ENCODE measurements at regions not wholly inside any gene's neighbourhood (a gene's known extent, or its start where the extent isn't known, plus 50 kb on each side); places are given as distances from the start of the nearest gene placed in this dataset.
"Not testable (repeated sequence)": the region's sequence is repeated elsewhere in the genome, so short reads cannot be mapped to it uniquely, and the experiment has no call there.

DNA sequence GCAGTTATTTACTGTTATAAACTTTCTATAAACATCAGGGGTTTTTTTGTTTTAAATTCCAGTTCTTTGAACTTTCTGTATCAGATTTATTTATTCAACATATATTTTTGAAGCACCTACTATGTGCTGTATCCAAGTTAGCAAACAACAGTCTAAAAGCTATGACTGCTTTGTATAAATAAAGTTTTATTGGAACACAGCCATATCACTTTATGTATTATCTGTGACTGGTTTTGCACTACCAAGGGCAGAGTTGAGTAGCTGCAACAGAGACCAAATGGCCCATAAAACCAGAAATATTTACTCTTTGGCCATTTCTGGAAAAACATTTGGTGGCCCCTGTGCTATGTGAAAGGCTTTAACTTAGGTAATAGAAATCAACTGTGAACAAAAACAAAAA is 110.2 kb upstream of the ERCC4 start:
- DNase-seq (ENCODE audit: low read depth), result no peak

DNA sequence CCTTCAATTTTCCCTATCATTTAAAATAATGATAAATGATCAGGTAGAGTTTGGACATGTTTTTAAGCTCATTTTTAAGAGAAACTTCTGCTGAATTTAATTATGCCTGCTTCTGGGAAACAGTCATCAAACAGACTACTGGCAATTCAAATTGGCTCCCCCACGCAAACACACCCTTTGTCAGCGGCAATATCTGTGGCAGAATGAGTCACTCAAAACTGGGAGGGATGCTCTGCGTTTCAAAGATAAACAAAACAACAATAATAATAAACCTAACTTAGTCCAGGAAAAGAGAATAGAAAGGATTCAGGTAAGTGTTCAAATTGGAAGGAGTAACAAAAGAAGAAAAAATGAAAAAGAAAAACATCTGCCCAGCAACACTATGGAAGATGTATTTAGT is 108.1 kb upstream of the ERCC4 start:
- DNase-seq (ENCODE audit: low read depth), result no peak

DNA sequence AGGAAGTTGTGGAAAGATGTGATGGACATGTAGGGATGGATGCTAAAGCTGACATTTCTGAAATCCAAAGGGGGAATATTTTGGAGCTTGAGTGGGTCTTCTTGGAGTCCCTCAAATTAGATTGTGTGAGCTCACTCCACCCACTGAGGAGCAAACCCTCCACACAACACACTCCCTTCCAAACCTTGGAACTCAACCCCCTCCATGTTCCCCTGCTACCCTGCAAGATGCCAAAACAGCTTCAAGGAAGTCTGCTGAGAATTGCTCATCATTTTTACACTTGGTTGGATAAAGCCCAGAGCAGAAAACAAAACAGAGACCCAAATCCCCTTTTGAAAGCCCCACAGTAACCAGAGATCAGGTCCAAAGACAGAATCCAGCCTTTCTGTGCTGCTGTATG is 103.3 kb upstream of the ERCC4 start:
- no peak for DNase-seq (ENCODE audit: low read depth)

DNA sequence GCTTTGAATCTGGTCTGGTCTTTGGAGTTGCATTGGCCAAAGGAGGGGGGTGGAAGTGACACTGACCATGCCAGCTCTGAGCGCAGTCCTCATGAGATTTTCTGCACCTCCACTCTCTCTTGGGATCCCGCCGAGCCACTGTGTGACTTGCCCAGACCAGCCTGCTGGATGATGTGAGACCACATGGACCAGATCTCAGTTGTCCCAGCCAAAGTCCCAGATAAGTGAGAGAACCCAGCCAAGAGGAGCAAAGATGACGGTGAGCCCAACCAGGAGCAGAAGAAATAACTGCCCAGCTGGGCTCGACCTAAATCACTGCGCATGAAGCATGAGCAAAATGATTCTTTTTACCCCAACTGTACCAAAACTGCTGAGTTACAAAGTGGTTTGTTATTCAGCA is 96.5 kb upstream of the ERCC4 start:
- no peak for DNase-seq (ENCODE audit: low read depth)

DNA sequence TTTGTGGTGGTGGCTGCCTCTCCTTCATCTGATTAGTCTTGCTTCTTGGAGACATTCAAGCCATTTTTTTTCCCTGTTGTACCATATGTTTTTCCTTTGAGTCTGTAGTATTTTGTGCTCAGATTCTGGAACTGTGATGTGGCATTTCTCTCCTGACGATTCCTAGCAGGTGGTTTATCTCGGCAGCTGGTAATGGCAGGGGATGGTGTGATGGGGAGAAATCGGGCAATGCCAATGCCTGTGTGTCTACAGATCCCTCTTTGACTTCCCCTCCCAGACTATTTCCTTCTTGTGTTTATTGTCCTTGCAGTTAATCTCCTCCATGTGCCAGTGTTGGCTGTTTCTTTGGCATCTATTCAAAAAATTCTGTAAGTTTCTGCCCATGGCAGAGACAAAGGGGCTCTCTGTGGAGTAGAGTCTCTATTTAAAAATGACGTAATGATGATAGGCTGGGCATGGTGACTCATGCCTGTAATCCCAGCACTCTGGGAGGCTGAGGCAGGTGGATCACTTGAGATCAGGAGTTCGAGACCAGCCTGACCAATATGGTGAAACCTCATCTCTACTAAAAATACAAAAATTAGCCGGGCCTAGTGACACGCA is 90.2 kb upstream of the ERCC4 start:
- DNase-seq (ENCODE audit: low read depth), result no peak

DNA sequence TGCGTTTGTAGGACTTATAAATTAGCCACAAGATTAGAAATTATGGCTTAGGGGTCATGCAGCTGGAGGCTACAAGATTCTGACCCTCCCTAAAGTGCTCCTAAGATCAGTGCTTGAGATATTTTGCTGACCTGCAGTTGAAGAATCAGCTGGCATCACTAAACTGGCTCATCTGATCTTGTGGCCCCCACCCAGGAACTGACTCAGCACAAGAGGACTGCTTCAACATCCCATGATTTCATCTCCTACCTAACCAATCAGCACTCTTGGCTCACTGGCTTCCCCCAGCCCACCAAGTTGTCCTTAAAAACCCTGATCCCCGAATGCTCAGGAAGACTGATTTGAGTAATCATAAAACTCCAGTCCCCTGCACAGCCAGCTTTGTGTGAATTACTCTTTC is 86.4 kb upstream of the ERCC4 start:
- no peak for DNase-seq (ENCODE audit: low read depth)

DNA sequence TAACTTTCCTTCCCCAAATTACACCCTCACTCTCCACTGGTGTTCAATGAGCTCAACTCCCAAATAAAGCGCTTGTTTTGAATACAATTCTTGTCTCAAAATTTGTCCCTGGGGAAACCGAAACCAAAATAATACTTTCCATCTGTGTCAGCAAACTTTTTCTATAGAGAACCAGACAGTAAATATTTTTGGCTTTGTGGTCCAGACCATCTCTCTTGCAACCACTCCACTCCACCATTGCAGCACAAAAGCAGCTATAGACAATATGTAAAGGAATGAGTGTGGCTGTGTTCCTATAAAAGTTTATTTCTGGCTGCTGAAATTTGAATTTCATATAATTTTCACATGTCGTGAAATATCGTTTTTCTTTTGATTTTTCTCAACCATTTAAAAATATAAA is 84.6 kb upstream of the ERCC4 start:
- no peak for DNase-seq (ENCODE audit: low read depth)

DNA sequence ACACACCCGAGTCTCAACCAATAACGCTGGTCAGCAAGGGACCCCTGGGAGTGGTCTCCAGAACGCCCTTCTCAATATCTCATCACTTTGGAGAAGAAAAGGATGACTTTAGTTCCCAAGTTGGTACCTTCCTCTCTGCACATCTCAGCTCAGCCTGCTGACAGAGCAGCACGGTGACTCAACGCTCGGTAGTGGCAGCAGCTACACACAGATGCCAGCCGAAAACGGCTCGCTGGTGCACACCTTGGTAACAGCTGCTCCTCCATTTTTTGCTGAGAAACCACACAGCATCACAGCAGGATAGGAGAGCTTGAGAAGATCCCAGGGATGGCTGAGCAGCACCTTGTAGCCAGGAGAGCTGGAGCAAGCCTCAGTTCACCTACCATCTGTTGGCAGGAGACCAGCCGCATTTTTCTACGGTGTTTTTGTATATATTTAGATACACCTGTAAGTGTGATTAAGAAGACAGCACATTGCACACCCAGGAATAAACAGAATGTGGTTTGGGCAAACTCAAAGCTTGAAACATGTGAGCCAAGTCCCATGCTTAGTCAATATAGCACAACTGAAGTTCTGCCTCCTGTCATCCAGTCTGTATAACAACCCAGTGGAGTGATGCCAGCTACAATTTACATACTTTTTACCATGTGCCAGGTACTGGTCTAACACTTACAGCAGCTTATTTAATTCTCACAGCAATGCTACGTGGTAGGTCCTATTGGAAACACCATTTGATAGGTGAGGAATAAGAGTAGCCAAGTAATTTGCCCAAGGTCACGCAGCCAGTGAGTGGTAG is 83.8 kb upstream of the ERCC4 start:
- DNase-seq (ENCODE audit: low read depth), result no peak

DNA sequence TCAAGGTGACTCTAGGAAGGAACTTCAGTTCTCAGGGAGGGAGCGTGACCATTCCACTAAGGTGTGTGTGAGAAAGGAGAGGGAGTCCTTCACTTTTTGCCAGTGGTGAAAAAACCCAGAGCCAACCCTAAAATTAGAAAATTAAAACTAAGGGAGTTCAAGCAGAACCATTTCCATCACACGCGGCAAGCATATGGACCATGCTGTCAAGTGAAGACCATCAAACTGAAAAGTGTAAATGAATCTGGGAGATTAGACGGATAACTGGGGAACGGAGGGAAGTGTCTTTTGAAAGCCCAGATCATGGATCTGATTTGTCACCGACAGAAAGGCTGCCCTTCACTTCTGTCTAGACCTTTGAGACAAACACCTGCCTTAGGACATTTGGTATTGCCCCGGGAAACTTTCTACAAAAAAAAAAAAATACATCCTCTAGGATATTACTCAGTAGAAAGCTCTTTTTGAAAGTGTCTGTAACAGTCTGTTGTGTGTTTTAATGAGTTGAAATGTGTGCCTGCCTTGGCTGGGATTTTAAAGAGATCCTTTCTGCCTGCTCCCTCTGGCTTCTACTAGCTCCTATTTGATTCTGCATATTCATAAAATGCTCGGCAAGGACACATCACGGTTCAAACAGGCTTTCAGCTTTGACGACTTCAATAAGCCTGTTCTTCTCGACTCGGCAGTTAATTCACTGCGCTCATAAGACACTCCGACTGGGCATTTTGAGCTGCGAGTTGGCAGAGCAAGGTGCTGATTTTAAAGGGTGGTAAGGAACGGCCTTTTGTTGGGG is 81.4 kb upstream of the ERCC4 start:
- DNase-seq (ENCODE audit: low read depth), result no peak

DNA sequence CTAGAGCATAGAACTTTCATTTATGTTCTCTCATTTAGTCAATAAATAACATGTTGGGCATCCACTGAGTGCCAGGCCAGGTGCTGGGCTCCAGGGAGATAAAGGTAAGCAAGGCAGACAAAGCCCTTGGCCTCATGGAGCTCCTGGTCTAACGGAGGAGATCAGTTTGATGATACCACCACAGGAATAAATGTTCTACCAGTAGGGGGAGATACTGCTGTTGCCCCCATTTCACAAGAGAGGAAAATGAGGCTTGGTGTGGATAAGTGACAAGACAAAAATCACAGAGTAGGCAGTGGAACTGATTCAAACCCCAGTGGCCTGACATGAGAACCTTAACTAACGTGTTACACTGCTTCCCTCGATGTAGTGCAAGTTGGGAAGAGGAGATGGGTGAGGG is 80.4 kb upstream of the ERCC4 start:
- no peak for DNase-seq (ENCODE audit: low read depth)

DNA sequence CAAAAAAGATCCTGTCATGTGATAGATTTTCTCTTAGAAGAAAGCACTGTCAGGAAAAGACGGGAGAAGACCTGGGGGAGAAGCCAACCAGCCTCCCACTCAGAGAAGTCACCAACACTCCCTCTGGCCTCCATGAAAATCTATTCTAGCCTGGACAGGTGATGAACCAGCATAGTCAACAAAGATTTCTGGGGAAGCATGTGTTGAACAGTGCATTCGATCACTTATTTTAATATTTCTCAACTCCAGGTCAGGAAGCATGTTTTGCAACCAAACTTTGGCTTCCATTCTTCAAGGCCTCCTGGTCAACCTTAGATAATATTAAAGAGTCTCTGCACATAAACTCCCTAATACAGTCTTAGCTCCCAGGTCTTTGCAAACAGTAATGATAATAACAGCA is 74.7 kb upstream of the ERCC4 start:
- no peak for DNase-seq (ENCODE audit: low read depth)

DNA sequence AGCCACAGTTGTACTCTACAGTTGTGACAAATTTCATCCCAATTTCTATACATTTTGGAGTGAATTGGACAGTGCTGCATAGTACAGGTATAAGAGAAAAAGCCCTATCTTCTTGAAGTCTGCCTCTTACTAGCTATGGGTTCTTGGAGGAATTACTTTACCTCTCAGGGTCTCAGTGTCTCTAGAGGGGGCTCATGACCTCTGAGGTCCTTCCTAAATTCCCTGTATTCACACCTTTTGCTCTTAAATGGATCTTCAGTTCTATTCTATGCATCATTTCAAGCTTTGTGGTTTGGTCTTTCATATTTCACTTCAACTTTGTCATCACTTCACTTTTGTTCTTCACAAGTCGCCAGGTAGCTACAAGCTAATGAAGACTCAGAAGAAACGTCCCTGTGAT is 71.2 kb upstream of the ERCC4 start:
- DNase-seq (ENCODE audit: low read depth), result no peak

DNA sequence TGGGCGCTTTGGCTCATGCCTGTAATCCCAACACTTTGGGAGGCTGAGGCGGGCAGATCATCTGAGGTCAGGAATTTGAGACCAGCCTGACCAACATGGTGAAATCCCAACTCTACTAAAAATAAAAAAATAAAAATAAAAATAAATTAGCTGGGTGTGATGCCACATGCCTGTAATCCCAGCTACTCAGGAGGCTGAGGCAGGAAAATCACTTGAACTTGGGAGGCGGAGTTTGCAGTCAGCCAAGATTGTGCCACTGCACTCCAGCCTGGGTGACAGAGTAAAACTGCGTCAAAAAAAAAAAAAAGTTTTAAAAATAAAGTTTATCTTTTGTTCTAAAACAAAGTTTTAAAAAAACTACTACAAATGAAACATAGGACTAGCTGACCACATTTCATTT is 69.8 kb upstream of the ERCC4 start:
- not testable (repeated sequence) for DNase-seq (ENCODE audit: low read depth)

DNA sequence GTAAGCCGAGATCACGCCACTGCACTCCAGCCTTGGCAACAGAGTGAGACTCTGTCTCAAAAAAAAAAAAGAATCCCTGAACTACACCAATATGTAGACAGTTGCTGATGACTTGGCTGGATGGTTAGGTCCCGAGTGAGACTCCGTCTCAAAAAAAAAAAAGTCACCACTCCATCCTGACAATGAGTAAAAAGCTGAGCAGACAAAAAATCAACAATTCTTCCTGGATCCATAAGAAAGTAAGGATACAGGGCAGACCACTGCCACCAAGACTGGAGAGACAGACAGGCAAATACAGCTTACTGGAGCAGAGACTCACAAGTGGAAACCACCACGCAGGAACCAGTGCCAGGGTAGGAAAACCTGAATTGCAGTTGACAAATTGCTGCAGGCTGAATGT is 67.1 kb upstream of the ERCC4 start:
- no peak for DNase-seq (ENCODE audit: low read depth)

DNA sequence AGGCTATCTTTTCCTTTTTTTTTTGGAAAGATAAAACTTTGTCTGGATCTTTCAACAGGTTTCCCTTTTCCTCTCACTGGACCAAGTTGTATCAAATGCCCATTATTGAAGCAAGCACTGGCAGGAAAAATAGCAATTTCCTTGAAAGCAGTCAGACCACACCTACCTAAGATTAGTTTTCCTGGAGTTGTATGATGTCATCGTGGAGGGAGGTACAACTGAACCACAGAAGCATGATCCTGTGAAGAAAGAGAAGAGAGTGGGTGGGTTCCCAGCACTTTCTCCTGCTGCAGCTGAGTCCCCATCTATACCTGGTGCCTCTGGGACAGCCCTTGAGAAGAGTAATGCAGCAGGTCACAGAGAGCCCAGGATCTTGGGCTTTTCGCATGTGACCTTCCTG is 63.6 kb upstream of the ERCC4 start:
- no peak for DNase-seq (ENCODE audit: low read depth)

DNA sequence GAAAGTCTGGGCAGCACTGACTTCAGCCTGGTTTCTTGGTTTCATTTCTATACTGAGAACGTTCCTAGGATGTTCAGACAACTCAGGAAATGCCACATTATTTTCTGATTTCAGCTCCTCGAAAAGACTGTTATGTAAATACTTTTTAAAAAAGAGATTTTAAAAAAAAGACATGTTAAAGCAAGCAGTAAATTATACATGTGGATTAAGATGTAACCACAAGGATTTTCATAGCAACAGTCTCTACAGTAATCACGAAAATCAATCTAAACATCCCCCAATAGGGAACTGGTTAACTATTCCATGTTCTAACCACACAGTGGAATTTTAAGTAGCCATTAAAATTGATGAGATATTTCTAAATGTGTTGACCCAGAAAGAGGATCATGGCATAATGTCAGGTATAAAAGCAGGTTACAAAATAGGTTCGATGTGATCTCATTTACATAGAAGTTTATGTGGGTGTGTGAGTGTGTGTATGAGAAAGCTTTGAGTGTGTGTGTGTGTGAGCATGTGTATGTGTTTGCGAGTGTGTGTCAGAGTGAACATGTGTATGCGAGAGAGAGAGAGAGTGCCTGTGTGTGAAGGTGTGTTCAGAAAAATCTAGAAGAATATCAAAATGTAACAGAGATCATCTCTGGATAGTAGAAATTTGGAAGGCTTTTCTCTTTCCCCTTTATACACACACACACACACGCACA is 63.0 kb upstream of the ERCC4 start:
- no peak for DNase-seq (ENCODE audit: low read depth)

DNA sequence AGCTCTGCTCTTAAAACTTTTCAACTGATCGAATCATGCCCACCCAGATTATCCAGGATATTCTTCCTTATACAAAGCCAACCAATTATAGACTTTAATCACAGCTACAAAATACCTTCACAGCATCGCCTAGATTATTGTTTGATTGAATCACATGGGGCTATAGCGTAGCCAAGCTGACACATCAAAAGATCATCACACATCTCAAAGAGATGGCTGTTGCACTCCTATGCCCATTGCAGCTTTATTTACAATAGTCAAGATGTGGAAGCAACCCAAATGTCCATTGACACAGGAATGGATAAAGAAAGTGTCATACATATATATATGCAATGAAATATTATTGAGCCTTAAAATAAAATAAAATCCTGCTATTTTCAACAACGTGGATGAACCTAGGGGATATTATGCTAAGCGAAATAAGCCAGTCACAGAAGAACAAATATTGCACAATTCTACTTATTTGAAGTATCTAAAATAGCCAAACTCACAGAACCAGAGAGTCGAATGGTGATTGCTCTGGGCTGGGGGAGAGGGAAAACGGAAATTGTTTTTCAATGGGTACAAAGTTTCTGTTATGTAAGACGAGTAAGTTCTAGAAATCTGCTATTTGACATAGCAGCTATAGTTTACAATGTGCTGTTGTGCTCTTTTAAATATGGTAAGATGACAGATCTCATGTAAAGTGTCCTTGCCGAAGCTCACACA is 60.9 kb upstream of the ERCC4 start:
- no peak for DNase-seq (ENCODE audit: low read depth)

DNA sequence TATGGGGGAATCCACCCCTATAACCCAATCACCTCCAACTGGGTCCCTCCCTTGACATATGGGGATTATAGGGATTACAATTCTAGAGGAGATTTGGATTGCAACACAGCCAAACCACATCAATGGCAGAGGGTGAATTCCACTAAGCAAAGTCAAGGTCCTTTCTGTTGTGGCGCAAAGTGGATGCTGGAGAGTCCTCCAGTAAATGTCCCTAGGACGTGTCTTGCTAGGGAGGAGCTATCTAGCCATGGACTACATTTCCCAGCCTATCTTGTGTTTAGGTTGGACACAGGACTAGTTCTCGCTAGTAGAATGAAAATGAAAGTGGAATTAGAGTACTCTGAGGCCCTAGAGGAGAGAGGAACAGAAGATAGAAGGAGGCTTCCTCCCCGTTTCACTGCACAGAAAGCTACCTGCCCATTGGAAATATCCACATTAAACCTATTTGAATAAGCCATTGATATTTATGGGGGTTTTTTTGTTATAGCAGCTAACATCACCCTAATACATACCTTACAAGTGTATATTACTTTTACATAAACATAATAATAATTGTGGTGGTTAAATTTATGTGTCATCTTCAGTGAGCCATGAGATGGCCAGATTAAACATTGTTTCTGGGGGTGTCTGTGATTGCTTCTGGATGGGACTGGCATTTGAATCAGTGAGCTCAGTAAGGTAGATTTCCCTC is 56.7 kb upstream of the ERCC4 start:
- DNase-seq (ENCODE audit: low read depth), result no peak

DNA sequence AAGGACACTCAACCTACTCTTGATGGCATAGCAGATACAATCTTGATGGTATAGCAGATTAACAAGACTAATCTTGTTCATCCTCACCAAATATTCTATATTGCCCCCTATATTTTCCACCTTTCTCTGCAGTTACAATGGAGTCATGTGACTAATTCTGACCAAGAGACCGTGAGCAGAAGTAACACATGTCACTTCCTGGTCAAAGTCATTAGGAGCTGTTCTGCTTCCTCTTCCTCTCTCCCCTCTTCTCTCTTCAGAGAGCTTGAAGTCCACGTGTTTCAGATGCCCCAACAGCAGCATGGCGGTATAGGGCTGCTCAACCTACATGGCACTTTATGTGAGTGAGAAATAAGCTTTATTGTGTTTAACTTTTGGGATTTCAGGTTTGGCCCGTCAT is 55.3 kb upstream of the ERCC4 start:
- no peak for DNase-seq (ENCODE audit: low read depth)

DNA sequence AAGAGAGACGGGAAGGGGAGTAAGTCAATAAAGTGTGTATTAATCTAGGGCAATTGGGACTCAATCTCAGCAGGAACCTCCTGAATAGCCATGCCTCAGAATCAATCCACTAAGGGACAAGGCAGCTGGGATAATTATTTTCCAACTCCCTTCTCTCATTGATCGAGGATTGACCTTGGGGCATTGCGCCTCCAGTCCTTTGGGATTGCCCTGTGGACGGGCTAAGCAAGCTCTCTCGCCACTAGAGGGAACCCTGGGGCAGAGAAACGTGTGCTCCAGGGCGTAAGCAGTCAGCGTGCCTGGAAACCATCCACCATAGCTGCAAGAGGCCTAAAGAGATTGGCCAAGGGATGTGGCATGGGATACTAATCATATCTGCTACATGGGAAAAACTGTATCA is 53.9 kb upstream of the ERCC4 start:
- peak; percentile 17 for DNase-seq (ENCODE audit: low read depth)
